Ishikawa (cell line): ENCODE measurements at regions not wholly inside any gene's neighbourhood (a gene's known extent, or its start where the extent isn't known, plus 50 kb on each side); places are given as distances from the start of the nearest gene placed in this dataset.

Experiments used
- CEBPB ChIP-seq: IDR thresholded peaks from 2 replicates; pipeline ENCODE4 v1.6.1; 2012
- CREB1 ChIP-seq: IDR thresholded peaks from 2 replicates; pipeline ENCODE4 v1.6.1; 2012; ENCODE audit warnings: low read depth
- RAD21 ChIP-seq: IDR thresholded peaks from 2 replicates; pipeline ENCODE4 v1.6.1; 2012; ENCODE audit warnings: low read depth
- TCF12 ChIP-seq: IDR thresholded peaks from 2 replicates; pipeline ENCODE4 v1.6.1; 2012; ENCODE audit warnings: low read depth
- TF ChIP-seq, protein P1 (sequence below): IDR thresholded peaks from 2 replicates; pipeline ENCODE4 v1.6.1; 2012; ENCODE audit warnings: low read depth, mild to moderate bottlenecking

DNA sequence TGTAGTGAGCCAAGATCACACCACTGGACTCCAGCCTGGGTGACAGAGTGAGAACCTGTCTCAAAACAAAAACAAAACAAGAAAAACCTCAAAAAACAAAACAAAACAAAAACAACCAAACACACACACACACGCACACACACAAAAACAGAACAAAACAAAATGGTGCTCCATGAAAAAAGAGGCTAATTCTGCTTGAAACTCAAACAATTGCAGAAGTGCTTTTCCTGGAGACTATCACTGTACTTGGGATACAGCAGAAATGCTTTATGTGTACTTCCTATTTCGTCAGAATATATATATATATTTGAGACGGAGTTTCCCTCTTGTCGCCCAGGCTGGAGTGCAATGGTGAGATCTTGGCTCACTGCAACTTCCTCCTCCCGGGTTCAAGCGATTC lies 49.9 kb upstream of the HSPA9 start:
- TF ChIP-seq, protein P1, sequence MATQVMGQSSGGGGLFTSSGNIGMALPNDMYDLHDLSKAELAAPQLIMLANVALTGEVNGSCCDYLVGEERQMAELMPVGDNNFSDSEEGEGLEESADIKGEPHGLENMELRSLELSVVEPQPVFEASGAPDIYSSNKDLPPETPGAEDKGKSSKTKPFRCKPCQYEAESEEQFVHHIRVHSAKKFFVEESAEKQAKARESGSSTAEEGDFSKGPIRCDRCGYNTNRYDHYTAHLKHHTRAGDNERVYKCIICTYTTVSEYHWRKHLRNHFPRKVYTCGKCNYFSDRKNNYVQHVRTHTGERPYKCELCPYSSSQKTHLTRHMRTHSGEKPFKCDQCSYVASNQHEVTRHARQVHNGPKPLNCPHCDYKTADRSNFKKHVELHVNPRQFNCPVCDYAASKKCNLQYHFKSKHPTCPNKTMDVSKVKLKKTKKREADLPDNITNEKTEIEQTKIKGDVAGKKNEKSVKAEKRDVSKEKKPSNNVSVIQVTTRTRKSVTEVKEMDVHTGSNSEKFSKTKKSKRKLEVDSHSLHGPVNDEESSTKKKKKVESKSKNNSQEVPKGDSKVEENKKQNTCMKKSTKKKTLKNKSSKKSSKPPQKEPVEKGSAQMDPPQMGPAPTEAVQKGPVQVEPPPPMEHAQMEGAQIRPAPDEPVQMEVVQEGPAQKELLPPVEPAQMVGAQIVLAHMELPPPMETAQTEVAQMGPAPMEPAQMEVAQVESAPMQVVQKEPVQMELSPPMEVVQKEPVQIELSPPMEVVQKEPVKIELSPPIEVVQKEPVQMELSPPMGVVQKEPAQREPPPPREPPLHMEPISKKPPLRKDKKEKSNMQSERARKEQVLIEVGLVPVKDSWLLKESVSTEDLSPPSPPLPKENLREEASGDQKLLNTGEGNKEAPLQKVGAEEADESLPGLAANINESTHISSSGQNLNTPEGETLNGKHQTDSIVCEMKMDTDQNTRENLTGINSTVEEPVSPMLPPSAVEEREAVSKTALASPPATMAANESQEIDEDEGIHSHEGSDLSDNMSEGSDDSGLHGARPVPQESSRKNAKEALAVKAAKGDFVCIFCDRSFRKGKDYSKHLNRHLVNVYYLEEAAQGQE = no peak
- TF ChIP-seq CREB1 = no peak
- TF ChIP-seq CEBPB = no peak
- no peak for TF ChIP-seq TCF12
- TF ChIP-seq RAD21 = no peak
